T follicular helper cell (primary cell): ENCODE measurements at regions not wholly inside any gene's neighbourhood (a gene's known extent, or its start where the extent isn't known, plus 50 kb on each side); places are given as distances from the start of the nearest gene placed in this dataset.

Experiments
- DNase-seq: peaks from one replicate; pipeline ENCODE4 v3.0.0-alpha.2; 2020; ENCODE audit warnings: low read depth

- DNase-seq = no peak
Measured at GRCh38 chr5:8473827-8474568, 605.0 kb downstream of the MTRR start.

- DNase-seq = no peak
Measured at GRCh38 chr5:8474569-8474930, 605.6 kb downstream of the MTRR start.

- DNase-seq = no peak
Measured at GRCh38 chr5:8478326-8478725, 609.4 kb downstream of the MTRR start.

- DNase-seq = no peak
Measured at GRCh38 chr5:8481007-8481406, 612.1 kb downstream of the MTRR start.

- DNase-seq = no peak
Measured at GRCh38 chr5:8491254-8491653, 622.3 kb downstream of the MTRR start.

GRCh38 chr5:8493176-8493575, 624.2 kb downstream of the MTRR start:
- DNase-seq = no peak

- DNase-seq = no peak
Measured at GRCh38 chr5:8500426-8500825, 631.5 kb downstream of the MTRR start.

GRCh38 chr5:8505196-8505595, 636.2 kb downstream of the MTRR start:
- no peak for DNase-seq

- DNase-seq = no peak
Measured at GRCh38 chr5:8508231-8508630, 639.3 kb downstream of the MTRR start.

- no peak for DNase-seq
Measured at GRCh38 chr5:8516356-8516755, 647.4 kb downstream of the MTRR start.

GRCh38 chr5:8517456-8517855, 648.5 kb downstream of the MTRR start:
- no peak for DNase-seq

- no peak for DNase-seq
Measured at GRCh38 chr5:8520917-8521316, 652.0 kb downstream of the MTRR start.

GRCh38 chr5:8521991-8522390, 653.0 kb downstream of the MTRR start:
- DNase-seq = no peak

GRCh38 chr5:8522646-8523045, 653.7 kb downstream of the MTRR start:
- no peak for DNase-seq

- DNase-seq = no peak
Measured at GRCh38 chr5:8523501-8523900, 654.6 kb downstream of the MTRR start.

- DNase-seq = no peak
Measured at GRCh38 chr5:8525819-8526218, 656.9 kb downstream of the MTRR start.

- no peak for DNase-seq
Measured at GRCh38 chr5:8528106-8528505, 659.2 kb downstream of the MTRR start.

- DNase-seq = no peak
Measured at GRCh38 chr5:8538821-8539220, 669.9 kb downstream of the MTRR start.

- no peak for DNase-seq
Measured at GRCh38 chr5:8540317-8540716, 671.4 kb downstream of the MTRR start.

- DNase-seq = no peak
Measured at GRCh38 chr5:8550921-8551320, 682.0 kb downstream of the MTRR start.

- DNase-seq = no peak
Measured at GRCh38 chr5:8553364-8553763, 684.4 kb downstream of the MTRR start.

GRCh38 chr5:8557728-8558127, 688.8 kb downstream of the MTRR start:
- DNase-seq = no peak

GRCh38 chr5:8560776-8561175, 691.8 kb downstream of the MTRR start:
- no peak for DNase-seq

GRCh38 chr5:8561224-8561840, 692.4 kb downstream of the MTRR start:
- no peak for DNase-seq
